ENCODE measurements at regions not wholly inside any gene's neighbourhood (a gene's known extent, or its start where the extent isn't known, plus 50 kb on each side); places are given as distances from the start of the nearest gene placed in this dataset.

DNA sequence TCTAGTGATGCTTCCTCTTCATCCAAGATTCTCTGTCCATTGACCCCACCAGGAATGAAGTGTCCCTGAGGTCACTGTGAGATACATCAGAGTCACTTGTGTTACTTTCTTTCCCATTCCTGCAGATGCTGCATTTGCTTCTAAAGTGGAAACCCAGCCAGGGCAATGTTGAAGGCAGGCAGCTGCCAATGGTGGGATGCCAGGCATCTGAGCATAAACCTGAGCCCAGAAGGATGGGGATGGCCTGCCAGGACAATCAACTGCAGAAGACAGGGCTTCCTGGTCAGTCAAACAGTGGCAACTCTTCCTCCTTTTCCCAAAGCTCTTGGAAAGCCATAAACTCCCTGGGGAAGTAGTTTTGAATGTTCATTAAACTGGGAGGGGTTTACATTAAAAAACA, 178.0 kb upstream of the TMEM132C start:
- TF ChIP-seq, protein P1, sequence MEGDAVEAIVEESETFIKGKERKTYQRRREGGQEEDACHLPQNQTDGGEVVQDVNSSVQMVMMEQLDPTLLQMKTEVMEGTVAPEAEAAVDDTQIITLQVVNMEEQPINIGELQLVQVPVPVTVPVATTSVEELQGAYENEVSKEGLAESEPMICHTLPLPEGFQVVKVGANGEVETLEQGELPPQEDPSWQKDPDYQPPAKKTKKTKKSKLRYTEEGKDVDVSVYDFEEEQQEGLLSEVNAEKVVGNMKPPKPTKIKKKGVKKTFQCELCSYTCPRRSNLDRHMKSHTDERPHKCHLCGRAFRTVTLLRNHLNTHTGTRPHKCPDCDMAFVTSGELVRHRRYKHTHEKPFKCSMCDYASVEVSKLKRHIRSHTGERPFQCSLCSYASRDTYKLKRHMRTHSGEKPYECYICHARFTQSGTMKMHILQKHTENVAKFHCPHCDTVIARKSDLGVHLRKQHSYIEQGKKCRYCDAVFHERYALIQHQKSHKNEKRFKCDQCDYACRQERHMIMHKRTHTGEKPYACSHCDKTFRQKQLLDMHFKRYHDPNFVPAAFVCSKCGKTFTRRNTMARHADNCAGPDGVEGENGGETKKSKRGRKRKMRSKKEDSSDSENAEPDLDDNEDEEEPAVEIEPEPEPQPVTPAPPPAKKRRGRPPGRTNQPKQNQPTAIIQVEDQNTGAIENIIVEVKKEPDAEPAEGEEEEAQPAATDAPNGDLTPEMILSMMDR (IDR thresholded peaks at IDR 0.05): no peak
- no peak for TF ChIP-seq ZFX (IDR thresholded peaks at IDR 0.05; ENCODE audit: borderline replicate concordance)
